Endodermal cell (in vitro differentiated cells): ENCODE measurements at regions not wholly inside any gene's neighbourhood (a gene's known extent, or its start where the extent isn't known, plus 50 kb on each side); places are given as distances from the start of the nearest gene placed in this dataset.

Experiments
- DNase-seq: peaks from one replicate; pipeline ENCODE4 v3.0.0-alpha.2; 2017
- H3K27ac ChIP-seq: 2 replicates; pipeline ENCODE4 v1.5.1; 2013; ENCODE audit warnings: mild to moderate bottlenecking, low read depth, low read length, moderate library complexity
- H3K27me3 ChIP-seq: 2 replicates; pipeline ENCODE4 v1.6.1; 2013; ENCODE audit warnings: mild to moderate bottlenecking, low read length, moderate library complexity; ENCODE audit not compliant: insufficient read depth, control insufficient read depth, poor library complexity, severe bottlenecking
- H3K36me3 ChIP-seq: 2 replicates; pipeline ENCODE4 v1.7.0; 2013; ENCODE audit warnings: mild to moderate bottlenecking, low read length, moderate library complexity; ENCODE audit not compliant: control insufficient read depth, insufficient read depth
- H3K4me1 ChIP-seq: one replicate; pipeline ENCODE4 v1.7.0; 2013; ENCODE audit warnings: low read length; ENCODE audit not compliant: control insufficient read depth, insufficient read depth
- H3K4me3 ChIP-seq: 2 replicates; pipeline ENCODE4 v1.5.1; 2013; ENCODE audit warnings: mild to moderate bottlenecking, low read length, moderate library complexity
- H3K9ac ChIP-seq: 2 replicates; pipeline ENCODE4 v1.6.1; 2013; ENCODE audit warnings: mild to moderate bottlenecking, low read length, moderate library complexity; ENCODE audit not compliant: poor library complexity, severe bottlenecking; ENCODE audit errors: extremely low read depth
- H3K9me3 ChIP-seq: 2 replicates; pipeline ENCODE4 v1.6.1; 2013; ENCODE audit warnings: mild to moderate bottlenecking, low read length, moderate library complexity; ENCODE audit not compliant: control insufficient read depth
- H3K27ac Mint-ChIP-seq: 2 replicates; pipeline ENCODE4 v1.8.0; 2020; ENCODE audit warnings: mixed read lengths
- H3K27me3 Mint-ChIP-seq: 2 replicates; pipeline ENCODE4 v1.8.0; 2021; ENCODE audit warnings: mild to moderate bottlenecking, mixed read lengths; ENCODE audit not compliant: insufficient read depth
- H3K36me3 Mint-ChIP-seq: 2 replicates; pipeline ENCODE4 v1.8.0; 2020; ENCODE audit warnings: low read depth, mixed read lengths
- H3K4me1 Mint-ChIP-seq: 2 replicates; pipeline ENCODE4 v1.8.0; 2020; ENCODE audit warnings: mixed read lengths
- H3K4me3 Mint-ChIP-seq: 2 replicates; pipeline ENCODE4 v1.8.0; 2020; ENCODE audit warnings: mild to moderate bottlenecking, moderate library complexity, mixed read lengths
- H3K9me3 Mint-ChIP-seq: 2 replicates; pipeline ENCODE4 v1.8.0; 2020; ENCODE audit warnings: mild to moderate bottlenecking, mixed read lengths
- CTCF ChIP-seq: fragments of 200-600 bp; sonication (generic); conservative IDR thresholded peaks from 2 replicates; pipeline ENCODE4 v1.5.0; 2021; ENCODE audit warnings: antibody characterized with exemption, mild to moderate bottlenecking
- WGBS, 2 experiments: methylation state at CpG; one replicate each; pipeline versions ENCODE4 v1.1.5 to v1.1.7; 2013; ENCODE audit warnings: missing lambda C conversion rate in 2 of 2, mixed read lengths in 1 of 2; ENCODE audit not compliant: insufficient coverage in 1 of 2, insufficient read length in 1 of 2; 5-methylcytosine and 5-hydroxymethylcytosine counted together

GRCh38 chr13:74226791-74227475 is 92.7 kb upstream of the KLF12 start:
- no peak overlapping the region for H3K27ac ChIP-seq
- TF ChIP-seq CTCF = no peak
- 92 to 95% methylated on average over 2 to 3 of the region's 4 CpGs for WGBS, 2 experiments

DNA sequence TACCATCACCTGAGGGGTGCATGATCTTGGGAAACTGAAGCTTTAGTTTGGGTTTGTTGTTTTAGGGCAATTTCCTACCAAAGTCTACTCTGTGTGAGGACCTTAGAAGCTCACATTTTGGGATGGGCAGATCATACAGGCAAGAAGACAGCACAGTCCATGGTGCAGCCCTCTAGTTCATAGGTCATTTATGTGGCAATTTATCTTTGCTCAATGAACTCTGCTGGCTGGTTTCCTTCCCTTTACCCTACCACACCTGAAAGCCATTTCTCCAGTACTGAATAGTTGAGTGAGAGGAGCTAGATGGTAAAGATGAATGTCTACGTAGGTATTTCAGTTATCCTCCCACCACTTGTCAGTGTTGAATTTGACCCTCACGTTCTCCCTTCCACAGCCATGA is 87.5 kb upstream of the KLF12 start:
- 100% methylated on average over 1 of the region's 2 CpGs; no CpG with 5 or more reads in 1 of the 2 experiments for WGBS, 2 experiments
- Histone ChIP-seq H3K27me3 (no peaks in the 10 kb centered on the region), H3K4me1 (no peaks in the 10 kb centered on the region), H3K4me3 (no peak overlapping the region), H3K36me3 (no peaks in the 10 kb centered on the region), H3K9ac (no peak overlapping the region), H3K9me3 (no peaks in the 10 kb centered on the region), H3K27ac (no peak overlapping the region)
- TF ChIP-seq CTCF = no peak
- H3K9me3 Mint-ChIP-seq = no peaks in the 10 kb centered on the region
- no peak overlapping the region for H3K27ac Mint-ChIP-seq
- peaks cover 4% of the 10 kb centered on the region for H3K4me1 Mint-ChIP-seq
- no peaks in the 10 kb centered on the region for H3K36me3 Mint-ChIP-seq
- no peak overlapping the region for H3K4me3 Mint-ChIP-seq
- H3K27me3 Mint-ChIP-seq = no peaks in the 10 kb centered on the region
- DNase-seq = no peak

More at GRCh38 chr13:74226791-74227475, 92.7 kb upstream of the KLF12 start:
- Mint-ChIP-seq H3K4me3 (no peak overlapping the region), H3K9me3 (no peaks in the 10 kb centered on the region), H3K27me3 (no peaks in the 10 kb centered on the region), H3K27ac (no peak overlapping the region), H3K4me1 (peaks cover 7% of the 10 kb centered on the region), H3K36me3 (no peaks in the 10 kb centered on the region)
- Histone ChIP-seq H3K4me1 (no peaks in the 10 kb centered on the region), H3K9me3 (no peaks in the 10 kb centered on the region), H3K27me3 (no peaks in the 10 kb centered on the region), H3K9ac (no peak overlapping the region), H3K4me3 (no peak overlapping the region), H3K36me3 (no peaks in the 10 kb centered on the region)
- DNase-seq = no peak

GRCh38 chr13:74219566-74219965 is 85.4 kb upstream of the KLF12 start:
- Mint-ChIP-seq H3K9me3 (no peaks in the 10 kb centered on the region), H3K27me3 (peaks cover 2% of the 10 kb centered on the region), H3K4me1 (peaks cover 4% of the 10 kb centered on the region), H3K4me3 (no peak overlapping the region), H3K36me3 (no peaks in the 10 kb centered on the region), H3K27ac (no peak overlapping the region)
- H3K9ac ChIP-seq = no peak overlapping the region
- 67 to 72% methylated on average over 1 of the region's 2 CpGs for WGBS, 2 experiments
- H3K4me3 ChIP-seq = no peak overlapping the region
- H3K9me3 ChIP-seq = no peaks in the 10 kb centered on the region
- no peak overlapping the region for H3K27ac ChIP-seq
- H3K27me3 ChIP-seq = no peaks in the 10 kb centered on the region
- no peak for TF ChIP-seq CTCF
- H3K4me1 ChIP-seq = no peaks in the 10 kb centered on the region
- DNase-seq = no peak
- H3K36me3 ChIP-seq = no peaks in the 10 kb centered on the region
